NCI-H526 treated with DMSO at 0.1 percent for 48 hours (cell line): ENCODE measurements at regions not wholly inside any gene's neighbourhood (a gene's known extent, or its start where the extent isn't known, plus 50 kb on each side); places are given as distances from the start of the nearest gene placed in this dataset.
"Not testable (repeated sequence)": the region's sequence is repeated elsewhere in the genome, so short reads cannot be mapped to it uniquely, and the experiment has no call there.

Experiments used
- DNase-seq: peaks from one replicate; lab custom pipeline; 2025; lab: John Stamatoyannopoulos, UW

GRCh38 chr6:14757014-14757413 lies 488.9 kb upstream of the JARID2 start:
- no peak for DNase-seq

GRCh38 chr6:14757418-14757817 lies 488.5 kb upstream of the JARID2 start:
- no peak for DNase-seq

- peak; percentile 6 for DNase-seq
Measured at GRCh38 chr6:14758421-14759081, 487.3 kb upstream of the JARID2 start.

- DNase-seq, result peak; percentile 51
Measured at GRCh38 chr6:14759976-14760672, 485.7 kb upstream of the JARID2 start.

- no peak for DNase-seq
Measured at GRCh38 chr6:14762077-14762476, 483.8 kb upstream of the JARID2 start.

- DNase-seq, result peak; percentile 83
Measured at GRCh38 chr6:14763139-14763538, 482.7 kb upstream of the JARID2 start.

- DNase-seq, result peak; percentile 63
Measured at GRCh38 chr6:14763616-14764015, 482.3 kb upstream of the JARID2 start.

- no peak for DNase-seq
Measured at GRCh38 chr6:14765106-14765505, 480.8 kb upstream of the JARID2 start.

- no peak for DNase-seq
Measured at GRCh38 chr6:14765721-14766390, 480.0 kb upstream of the JARID2 start.

GRCh38 chr6:14766391-14766994 lies 479.4 kb upstream of the JARID2 start:
- DNase-seq, result no peak

- DNase-seq, result no peak
Measured at GRCh38 chr6:14767226-14767625, 478.6 kb upstream of the JARID2 start.

- DNase-seq, result no peak
Measured at GRCh38 chr6:14770040-14770439, 475.8 kb upstream of the JARID2 start.

GRCh38 chr6:14770572-14770971 lies 475.3 kb upstream of the JARID2 start:
- no peak for DNase-seq

- DNase-seq, result no peak
Measured at GRCh38 chr6:14771016-14771415, 474.9 kb upstream of the JARID2 start.

GRCh38 chr6:14772188-14772587 lies 473.7 kb upstream of the JARID2 start:
- no peak for DNase-seq

- DNase-seq, result no peak
Measured at GRCh38 chr6:14775528-14775927, 470.3 kb upstream of the JARID2 start.

GRCh38 chr6:14776307-14776706 lies 469.6 kb upstream of the JARID2 start:
- DNase-seq, result peak; percentile 42

GRCh38 chr6:14781772-14782525 lies 463.9 kb upstream of the JARID2 start:
- DNase-seq, result no peak

- not testable (repeated sequence) for DNase-seq
Measured at GRCh38 chr6:14782921-14783464, 462.9 kb upstream of the JARID2 start.

- DNase-seq, result no peak
Measured at GRCh38 chr6:14783594-14783993, 462.3 kb upstream of the JARID2 start.

GRCh38 chr6:14784596-14785492 lies 461.0 kb upstream of the JARID2 start:
- DNase-seq, result no peak
